Karpas-422 (cell line): ENCODE measurements at regions not wholly inside any gene's neighbourhood (a gene's known extent, or its start where the extent isn't known, plus 50 kb on each side); places are given as distances from the start of the nearest gene placed in this dataset.

Source experiments
- DNase-seq: peaks from one replicate; pipeline ENCODE4 v3.0.0-alpha.2; 2015
- H2AFZ ChIP-seq: fragments of 200-600 bp; sonication (generic); 2 replicates; pipeline ENCODE4 v1.6.1; 2014; ENCODE audit warnings: antibody characterized with exemption, low read length, mixed read lengths
- H3K27ac ChIP-seq: fragments of 200-600 bp; sonication (generic); 2 replicates; pipeline ENCODE4 v1.5.1; 2014; ENCODE audit warnings: mild to moderate bottlenecking, low read length, moderate library complexity
- H3K27me3 ChIP-seq: fragments of 200-600 bp; sonication (generic); 2 replicates; pipeline ENCODE4 v1.6.1; 2014; ENCODE audit warnings: low read length, mixed read lengths
- H3K36me3 ChIP-seq: fragments of 200-600 bp; sonication (generic); 2 replicates; pipeline ENCODE4 v1.6.1; 2014; ENCODE audit warnings: low read length, mixed read lengths; ENCODE audit not compliant: insufficient read depth
- H3K4me1 ChIP-seq: fragments of 200-600 bp; sonication (generic); 2 replicates; pipeline ENCODE4 v1.6.1; 2014; ENCODE audit warnings: mild to moderate bottlenecking, low read length, mixed read lengths
- H3K4me2 ChIP-seq: fragments of 200-600 bp; sonication (generic); 2 replicates; pipeline ENCODE4 v1.6.1; 2014; ENCODE audit warnings: low read length, low read depth, mild to moderate bottlenecking; ENCODE audit not compliant: poor library complexity, severe bottlenecking
- H3K4me3 ChIP-seq: fragments of 200-600 bp; sonication (generic); 2 replicates; pipeline ENCODE4 v1.5.1; 2014; ENCODE audit warnings: mild to moderate bottlenecking, antibody characterized with exemption, low read length, mixed read lengths
- H3K79me2 ChIP-seq: fragments of 200-600 bp; sonication (generic); 2 replicates; pipeline ENCODE4 v1.6.1; 2014; ENCODE audit warnings: mild to moderate bottlenecking, low read length, mixed read lengths
- H3K9ac ChIP-seq: fragments of 200-600 bp; sonication (generic); 2 replicates; pipeline ENCODE4 v1.6.0; 2014; ENCODE audit warnings: low read length
- H3K9me2 ChIP-seq: fragments of 200-600 bp; sonication (generic), shearing (Covaris generic); replicated peaks from 2 replicates; pipeline ENCODE4 v1.6.0; 2014; ENCODE audit warnings: mild to moderate bottlenecking, low read length, moderate library complexity; ENCODE audit not compliant: insufficient read depth
- H3K9me3 ChIP-seq: fragments of 300-700, 200-600 bp; sonication (generic); 2 replicates; pipeline ENCODE4 v1.6.1; 2014; ENCODE audit warnings: low read length, mixed read lengths
- H4K20me1 ChIP-seq: fragments of 200-600 bp; sonication (generic); 2 replicates; pipeline ENCODE4 v1.6.1; 2014; ENCODE audit warnings: mild to moderate bottlenecking, antibody characterized with exemption, low read length, low read depth; ENCODE audit not compliant: insufficient read depth

- Histone ChIP-seq H3K4me2 (no peak overlapping the region), H3K9ac (no peak overlapping the region), H3K9me2 (no peaks in the 10 kb centered on the region)
Observed at GRCh38 chr10:44673245-44673983, 237.7 kb upstream of the TMEM72 start.

DNA sequence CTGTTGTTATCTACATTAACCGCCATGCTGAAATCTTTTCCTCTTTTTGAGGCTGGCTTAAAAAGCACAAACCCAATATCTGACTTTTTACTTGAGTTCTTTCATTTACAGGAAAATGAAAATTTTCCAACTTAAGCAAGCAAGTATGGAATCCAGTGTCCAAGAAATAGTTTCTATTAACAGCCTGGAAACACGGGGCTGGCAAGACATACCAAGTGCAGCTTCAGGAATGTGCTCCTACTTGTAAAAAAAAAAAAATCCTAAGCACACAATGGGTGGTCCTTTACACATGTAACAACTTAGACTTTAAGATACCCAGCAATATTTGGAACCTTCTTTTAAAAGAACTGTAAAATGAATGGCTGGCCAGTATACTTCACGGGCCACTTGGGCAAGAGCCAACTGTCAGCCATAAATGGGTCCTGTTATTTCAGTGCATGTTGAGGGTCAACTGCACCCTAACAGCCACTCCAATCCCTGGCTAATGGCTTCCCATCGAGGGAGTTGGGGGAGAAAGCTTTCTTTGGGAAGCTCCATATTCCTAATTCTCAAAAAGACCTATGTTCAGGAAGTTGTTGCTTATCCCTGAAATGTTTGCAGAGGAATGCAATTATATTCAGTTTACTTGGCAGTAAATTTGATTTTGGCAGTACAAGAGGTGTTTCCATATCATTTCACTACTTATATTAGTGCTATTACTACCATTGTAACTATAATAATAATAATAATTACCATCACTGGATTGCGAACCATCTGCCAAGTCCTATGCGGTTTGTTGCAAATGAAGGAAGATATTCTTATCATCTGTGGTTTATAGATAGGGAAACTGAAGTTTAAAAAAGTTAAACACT lies 236.4 kb upstream of the TMEM72 start:
- H4K20me1 ChIP-seq, result no peaks in the 10 kb centered on the region
- no peak overlapping the region for H2AFZ ChIP-seq
- no peaks in the 10 kb centered on the region for H3K9me3 ChIP-seq
- H3K4me2 ChIP-seq, result no peak overlapping the region
- no peaks in the 10 kb centered on the region for H3K27me3 ChIP-seq
- no peaks in the 10 kb centered on the region for H3K9me2 ChIP-seq
- H3K79me2 ChIP-seq, result no peaks in the 10 kb centered on the region
- H3K9ac ChIP-seq, result no peak overlapping the region
- DNase-seq, result no peak
- no peak overlapping the region for H3K27ac ChIP-seq
- no peaks in the 10 kb centered on the region for H3K4me1 ChIP-seq
- H3K36me3 ChIP-seq, result no peaks in the 10 kb centered on the region
- H3K4me3 ChIP-seq, result no peak overlapping the region

More at GRCh38 chr10:44673245-44673983, 237.7 kb upstream of the TMEM72 start:
- no peak overlapping the region for H2AFZ ChIP-seq
- H3K27ac ChIP-seq, result no peak overlapping the region
- H3K4me1 ChIP-seq, result no peaks in the 10 kb centered on the region
- no peak overlapping the region for H3K4me3 ChIP-seq
- no peaks in the 10 kb centered on the region for H3K36me3 ChIP-seq
- H3K9me3 ChIP-seq, result no peaks in the 10 kb centered on the region
- no peak for DNase-seq
- H4K20me1 ChIP-seq, result no peaks in the 10 kb centered on the region
- H3K79me2 ChIP-seq, result no peaks in the 10 kb centered on the region
- H3K27me3 ChIP-seq, result no peaks in the 10 kb centered on the region

DNA sequence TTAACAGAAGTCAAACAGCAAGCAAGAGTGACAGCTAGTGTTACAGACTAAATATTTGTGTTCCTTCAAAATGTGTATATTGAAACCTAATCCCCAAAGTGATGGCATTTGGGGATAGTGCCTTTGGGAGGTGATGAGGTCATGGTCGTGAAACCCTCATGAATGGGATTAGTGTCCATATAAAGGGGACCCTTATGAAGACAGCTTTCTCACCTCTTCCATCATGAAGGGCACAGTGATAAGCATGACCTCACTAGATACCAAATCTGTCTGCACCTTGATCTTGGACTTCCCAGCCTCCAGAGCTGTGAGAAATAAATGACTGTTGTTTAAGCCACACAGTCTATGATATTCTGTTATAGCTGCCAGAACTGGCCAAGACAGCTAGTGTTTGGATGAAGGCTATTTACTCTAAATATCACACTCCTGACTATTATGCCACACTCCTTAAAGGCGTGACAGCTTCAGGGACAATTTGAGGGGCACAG lies 235.7 kb upstream of the TMEM72 start:
- Histone ChIP-seq H3K79me2 (no peaks in the 10 kb centered on the region), H3K4me3 (no peak overlapping the region), H3K9ac (no peak overlapping the region), H3K4me2 (no peak overlapping the region), H3K9me2 (no peaks in the 10 kb centered on the region), H3K4me1 (no peaks in the 10 kb centered on the region), H3K36me3 (no peaks in the 10 kb centered on the region), H2AFZ (no peak overlapping the region), H4K20me1 (no peaks in the 10 kb centered on the region), H3K27ac (no peak overlapping the region), H3K27me3 (no peaks in the 10 kb centered on the region), H3K9me3 (no peaks in the 10 kb centered on the region)
- no peak for DNase-seq

- Histone ChIP-seq H3K9me2 (no peaks in the 10 kb centered on the region), H3K27ac (no peak overlapping the region), H4K20me1 (no peaks in the 10 kb centered on the region), H3K9ac (no peak overlapping the region), H3K4me2 (no peak overlapping the region), H3K27me3 (no peaks in the 10 kb centered on the region), H3K79me2 (no peaks in the 10 kb centered on the region), H3K4me3 (no peak overlapping the region), H2AFZ (no peak overlapping the region), H3K4me1 (no peaks in the 10 kb centered on the region), H3K36me3 (no peaks in the 10 kb centered on the region), H3K9me3 (no peaks in the 10 kb centered on the region)
- DNase-seq, result no peak
Observed at GRCh38 chr10:44680764-44681163, 230.4 kb upstream of the TMEM72 start.

DNA sequence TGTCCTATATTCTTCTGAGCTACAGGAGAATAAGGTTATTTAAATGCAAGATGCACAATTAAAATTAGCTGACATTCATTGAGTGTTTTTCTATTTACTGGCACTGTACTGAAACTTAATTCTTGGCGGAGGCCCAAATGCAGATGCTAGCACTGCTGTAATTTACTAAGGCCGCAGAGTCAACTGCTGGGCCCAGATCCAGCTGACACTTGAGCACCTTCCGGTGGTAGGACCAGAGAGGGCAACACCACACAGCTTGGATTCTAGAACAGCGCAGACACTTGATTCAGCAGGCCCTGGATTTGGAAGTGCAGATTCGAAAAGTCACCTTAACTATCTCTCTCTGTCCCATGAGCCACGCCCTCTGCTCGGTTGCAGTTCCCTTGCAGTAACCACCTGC lies 228.6 kb upstream of the TMEM72 start:
- H3K27me3 ChIP-seq, result no peaks in the 10 kb centered on the region

DNA sequence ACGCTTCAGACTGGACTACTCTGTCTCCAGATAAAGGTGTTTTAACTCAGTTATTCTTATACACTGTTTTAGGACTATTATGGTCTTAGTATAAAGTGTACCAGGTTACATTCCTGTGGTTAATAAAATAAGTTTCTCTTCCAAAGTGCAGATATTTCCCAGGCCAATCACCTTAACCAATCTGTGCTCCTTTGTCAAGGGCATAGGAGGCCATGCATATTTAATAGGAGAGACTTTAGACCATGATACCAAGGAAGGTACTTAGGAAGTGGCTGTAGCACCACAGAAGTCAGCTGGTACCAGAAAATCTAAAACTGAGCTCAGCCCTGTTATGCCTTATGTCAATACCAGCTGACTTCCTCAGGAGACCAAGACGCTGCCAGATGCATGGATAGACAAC lies 226.5 kb upstream of the TMEM72 start:
- no peaks in the 10 kb centered on the region for H4K20me1 ChIP-seq
- no peak for DNase-seq
- no peaks in the 10 kb centered on the region for H3K9me2 ChIP-seq
- no peak overlapping the region for H3K4me2 ChIP-seq
- no peak overlapping the region for H2AFZ ChIP-seq
- H3K9ac ChIP-seq, result no peak overlapping the region
- H3K36me3 ChIP-seq, result no peaks in the 10 kb centered on the region
- no peak overlapping the region for H3K4me3 ChIP-seq
- H3K27me3 ChIP-seq, result no peaks in the 10 kb centered on the region
- H3K27ac ChIP-seq, result no peak overlapping the region
- no peaks in the 10 kb centered on the region for H3K79me2 ChIP-seq
- H3K9me3 ChIP-seq, result no peaks in the 10 kb centered on the region
- H3K4me1 ChIP-seq, result no peaks in the 10 kb centered on the region

More for the DNA sequence above, 228.6 kb upstream of the TMEM72 start:
- Histone ChIP-seq H4K20me1 (no peaks in the 10 kb centered on the region), H2AFZ (no peak overlapping the region), H3K4me2 (no peak overlapping the region), H3K9me2 (no peaks in the 10 kb centered on the region), H3K36me3 (no peaks in the 10 kb centered on the region), H3K79me2 (no peaks in the 10 kb centered on the region), H3K9ac (no peak overlapping the region), H3K27ac (no peak overlapping the region), H3K4me1 (no peaks in the 10 kb centered on the region), H3K9me3 (no peaks in the 10 kb centered on the region), H3K4me3 (no peak overlapping the region)
- no peak for DNase-seq

DNA sequence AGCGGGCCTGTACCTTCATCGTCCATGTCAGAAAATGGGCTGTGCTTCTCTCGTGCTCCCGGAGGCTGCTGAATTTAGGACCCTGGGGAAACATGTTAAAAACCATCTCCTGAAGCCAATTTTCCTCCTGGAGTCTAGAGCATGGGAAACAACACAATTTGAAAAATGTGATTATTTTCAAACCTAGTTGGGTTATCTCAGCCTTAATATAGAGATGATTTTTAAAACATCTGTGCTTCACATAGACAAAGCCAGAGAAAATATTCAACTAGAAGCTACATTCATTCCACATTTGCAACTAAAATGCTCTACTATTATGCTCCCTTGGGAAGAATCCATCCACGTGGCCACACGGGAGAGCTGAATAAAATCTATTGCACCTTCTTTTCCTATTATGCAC lies 225.9 kb upstream of the TMEM72 start:
- H3K79me2 ChIP-seq, result no peaks in the 10 kb centered on the region
- no peak overlapping the region for H3K4me3 ChIP-seq
- no peak overlapping the region for H2AFZ ChIP-seq
- H3K4me2 ChIP-seq, result no peak overlapping the region
- H4K20me1 ChIP-seq, result no peaks in the 10 kb centered on the region
- no peaks in the 10 kb centered on the region for H3K36me3 ChIP-seq
- no peaks in the 10 kb centered on the region for H3K9me3 ChIP-seq
- DNase-seq, result no peak
- no peak overlapping the region for H3K27ac ChIP-seq
- no peaks in the 10 kb centered on the region for H3K27me3 ChIP-seq
- H3K9ac ChIP-seq, result no peak overlapping the region
- H3K9me2 ChIP-seq, result no peaks in the 10 kb centered on the region
- H3K4me1 ChIP-seq, result no peaks in the 10 kb centered on the region

- Histone ChIP-seq H3K36me3 (no peaks in the 10 kb centered on the region), H3K27me3 (no peaks in the 10 kb centered on the region), H3K9me3 (no peaks in the 10 kb centered on the region), H4K20me1 (no peaks in the 10 kb centered on the region), H3K79me2 (no peaks in the 10 kb centered on the region), H2AFZ (no peak overlapping the region), H3K27ac (no peak overlapping the region), H3K4me1 (no peaks in the 10 kb centered on the region), H3K4me3 (no peak overlapping the region), H3K9ac (no peak overlapping the region), H3K9me2 (no peaks in the 10 kb centered on the region), H3K4me2 (no peak overlapping the region)
- no peak for DNase-seq
Observed at GRCh38 chr10:44685747-44686146, 225.4 kb upstream of the TMEM72 start.
